GM23248 (cell line): ENCODE measurements at regions not wholly inside any gene's neighbourhood (a gene's known extent, or its start where the extent isn't known, plus 50 kb on each side); places are given as distances from the start of the nearest gene placed in this dataset.

Experiments used
- DNase-seq: peaks from one replicate; pipeline ENCODE4 v3.0.0-alpha.2; 2015
- H2AFZ ChIP-seq: fragments of 200-600 bp; sonication (generic); 2 replicates; pipeline ENCODE4 v1.6.1; 2016; ENCODE audit warnings: antibody characterized with exemption
- H3F3A ChIP-seq: fragments of 200-600 bp; sonication (generic); 2 replicates; pipeline ENCODE4 v1.6.1; 2016; ENCODE audit warnings: mild to moderate bottlenecking, antibody characterized with exemption, mixed run types; ENCODE audit not compliant: insufficient read depth
- H3K27ac ChIP-seq: fragments of 200-600 bp; sonication (generic); 2 replicates; pipeline ENCODE4 v1.5.1; 2016; ENCODE audit warnings: mild to moderate bottlenecking
- H3K27me3 ChIP-seq: fragments of 200-600 bp; sonication (generic); replicated peaks from 2 replicates; pipeline ENCODE4 v1.6.1; 2016; ENCODE audit warnings: mild to moderate bottlenecking; ENCODE audit not compliant: insufficient read depth
- H3K36me3 ChIP-seq: fragments of 200-600 bp; sonication (generic); 2 replicates; pipeline ENCODE4 v1.6.1; 2016; ENCODE audit warnings: low read depth, mild to moderate bottlenecking
- H3K4me1 ChIP-seq: fragments of 200-600 bp; sonication (generic); 2 replicates; pipeline ENCODE4 v1.6.1; 2016; ENCODE audit warnings: mild to moderate bottlenecking; ENCODE audit not compliant: insufficient read depth
- H3K4me2 ChIP-seq: fragments of 200-600 bp; sonication (generic); one replicate; pipeline ENCODE4 v1.6.1; 2016; ENCODE audit warnings: mild to moderate bottlenecking; ENCODE audit not compliant: unreplicated experiment
- H3K4me3 ChIP-seq: fragments of 200-600 bp; sonication (generic); 2 replicates; pipeline ENCODE4 v1.5.1; 2016; ENCODE audit warnings: mild to moderate bottlenecking
- H3K79me2 ChIP-seq: fragments of 200-600 bp; sonication (generic); 2 replicates; pipeline ENCODE4 v1.6.1; 2016; ENCODE audit warnings: mild to moderate bottlenecking; ENCODE audit not compliant: insufficient read depth
- H3K9ac ChIP-seq: fragments of 200-600 bp; sonication (generic); 2 replicates; pipeline ENCODE4 v1.6.1; 2016; ENCODE audit warnings: mild to moderate bottlenecking
- H3K9me2 ChIP-seq: fragments of 200-600 bp; sonication (generic); 2 replicates; pipeline ENCODE4 v1.6.1; 2016; ENCODE audit warnings: mixed run types, mild to moderate bottlenecking, moderate library complexity; ENCODE audit not compliant: insufficient read depth
- H3K9me3 ChIP-seq: fragments of 200-600 bp; sonication (generic); one replicate; pipeline ENCODE4 v1.6.1; 2017; ENCODE audit warnings: low read depth
- H4K20me1 ChIP-seq: fragments of 200-600 bp; sonication (generic); 2 replicates; pipeline ENCODE4 v1.6.0; 2016; ENCODE audit not compliant: insufficient read depth
- EZH2 ChIP-seq: fragments of 200-600 bp; sonication (generic); IDR thresholded peaks from 2 replicates; pipeline ENCODE4 v1.6.1; 2018; ENCODE audit warnings: antibody characterized with exemption, mild to moderate bottlenecking; ENCODE audit not compliant: insufficient read depth, poor library complexity, severe bottlenecking
- EZH2phosphoT487 ChIP-seq: fragments of 200-600 bp; sonication (generic); IDR thresholded peaks from 2 replicates; pipeline ENCODE4 v1.6.1; 2018; ENCODE audit warnings: antibody characterized with exemption, moderate library complexity, mild to moderate bottlenecking, low read depth; ENCODE audit not compliant: insufficient read depth
- WGBS, 2 experiments: methylation state at CpG; one replicate each; pipeline ENCODE4 v1.1.6; 2015 to 2017; ENCODE audit warnings: low lambda C conversion rate in 2 of 2, low coverage in 1 of 2; ENCODE audit errors: missing lambda C conversion rate in 2 of 2; 5-methylcytosine and 5-hydroxymethylcytosine counted together
- in situ Hi-C: fragments of 300-500 bp; cut with MboI; formaldehyde crosslinking; loops from 2 replicates; pipeline ENCODE4 v1.15.0; 2020

DNA sequence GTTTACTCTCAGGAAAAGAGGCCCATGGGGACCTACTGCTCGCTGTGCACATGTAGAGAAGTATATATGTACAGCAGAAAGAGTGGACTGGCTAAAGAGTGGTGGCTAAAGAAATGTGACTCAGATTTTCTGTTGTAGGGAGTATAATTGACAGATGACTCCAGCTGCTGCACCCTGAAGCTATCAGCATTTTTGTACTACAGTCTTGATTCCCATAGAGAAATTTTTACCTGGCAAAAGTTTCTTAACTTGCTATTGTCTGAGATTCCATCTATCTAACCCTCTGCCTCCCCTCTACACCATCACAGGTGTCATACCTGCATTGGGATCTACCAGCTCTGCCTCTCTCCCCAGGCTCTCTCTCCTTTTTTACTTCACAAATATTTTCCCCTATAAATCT is 296.0 kb upstream of the KYNU start:
- Histone ChIP-seq H3F3A (no peaks in the 10 kb centered on the region), H3K9me2 (no peaks in the 10 kb centered on the region), H3K27ac (no peak overlapping the region), H4K20me1 (no peaks in the 10 kb centered on the region), H3K9me3 (no peaks in the 10 kb centered on the region), H3K4me2 (no peak overlapping the region), H3K36me3 (no peaks in the 10 kb centered on the region), H3K4me1 (no peaks in the 10 kb centered on the region), H2AFZ (no peak overlapping the region), H3K4me3 (no peak overlapping the region), H3K27me3 (no peaks in the 10 kb centered on the region), H3K9ac (no peak overlapping the region), H3K79me2 (no peaks in the 10 kb centered on the region)
- DNase-seq: no peak
- TF ChIP-seq EZH2: no peak
- no peak for TF ChIP-seq EZH2phosphoT487
- in situ Hi-C loops: no loop called here
- 5 to 6% methylated on average over 1 of the region's 1 CpG for WGBS, 2 experiments

DNA sequence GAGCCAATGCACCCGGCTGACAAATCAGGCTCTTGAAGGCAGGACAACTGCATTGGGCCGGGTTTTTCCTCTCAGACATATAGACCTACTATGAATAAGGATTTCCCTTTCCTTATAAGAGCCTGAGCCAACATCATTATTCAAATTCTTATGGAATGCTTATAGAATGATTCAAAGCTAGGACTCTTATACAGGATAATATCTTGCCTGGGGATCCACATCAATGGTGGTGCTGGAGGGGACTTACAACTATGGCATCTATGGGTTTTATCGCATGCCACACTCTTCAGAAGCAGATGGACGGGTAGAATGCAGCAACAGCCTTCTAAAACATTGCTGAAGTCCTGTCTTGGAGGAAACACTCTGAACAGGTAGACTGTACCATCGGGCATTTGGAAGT is 296.8 kb upstream of the KYNU start:
- Histone ChIP-seq H4K20me1 (no peaks in the 10 kb centered on the region), H3K4me2 (no peak overlapping the region), H3K9me2 (no peaks in the 10 kb centered on the region), H3F3A (no peaks in the 10 kb centered on the region), H3K9ac (no peak overlapping the region), H3K27me3 (no peaks in the 10 kb centered on the region), H3K36me3 (no peaks in the 10 kb centered on the region), H3K4me3 (no peak overlapping the region), H3K27ac (no peak overlapping the region), H2AFZ (no peak overlapping the region), H3K79me2 (no peaks in the 10 kb centered on the region), H3K9me3 (no peaks in the 10 kb centered on the region), H3K4me1 (no peaks in the 10 kb centered on the region)
- in situ Hi-C loops: no loop called here
- DNase-seq: no peak
- 19 to 25% methylated on average over 5 of the region's 5 CpGs for WGBS, 2 experiments
- TF ChIP-seq EZH2 (no peak), EZH2phosphoT487 (no peak)

DNA sequence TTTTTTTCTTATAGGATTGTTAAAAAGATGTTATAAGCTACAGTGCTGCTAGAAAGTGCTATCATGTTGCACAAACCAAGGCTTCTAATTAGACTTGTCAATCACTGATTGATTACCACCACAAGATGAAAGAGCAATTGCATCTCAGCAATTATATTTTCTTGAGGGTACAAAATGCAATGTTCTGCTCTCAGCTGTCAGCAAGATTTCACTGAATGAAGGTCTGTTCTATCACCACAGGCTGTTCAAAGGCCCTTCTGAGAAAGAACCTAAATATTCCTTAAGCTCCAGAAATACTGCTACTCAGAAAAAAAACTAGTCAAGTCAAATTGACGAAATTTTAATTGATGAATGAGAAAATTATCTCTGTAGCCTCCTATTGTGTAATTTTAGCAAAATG is 301.9 kb upstream of the KYNU start:
- Histone ChIP-seq H2AFZ (no peak overlapping the region), H3K9me2 (no peaks in the 10 kb centered on the region), H3K4me3 (no peak overlapping the region), H3K27ac (no peak overlapping the region), H3K9ac (no peak overlapping the region), H3K27me3 (no peaks in the 10 kb centered on the region), H3F3A (no peaks in the 10 kb centered on the region), H3K79me2 (no peaks in the 10 kb centered on the region), H3K4me1 (no peaks in the 10 kb centered on the region), H3K4me2 (no peak overlapping the region), H3K9me3 (no peaks in the 10 kb centered on the region), H4K20me1 (no peaks in the 10 kb centered on the region), H3K36me3 (no peaks in the 10 kb centered on the region)
- TF ChIP-seq EZH2phosphoT487 (no peak), EZH2 (no peak)
- in situ Hi-C loops: no loop called here
- no peak for DNase-seq
- WGBS, 2 experiments: 0 to 3% methylated on average over 1 of the region's 1 CpG

DNA sequence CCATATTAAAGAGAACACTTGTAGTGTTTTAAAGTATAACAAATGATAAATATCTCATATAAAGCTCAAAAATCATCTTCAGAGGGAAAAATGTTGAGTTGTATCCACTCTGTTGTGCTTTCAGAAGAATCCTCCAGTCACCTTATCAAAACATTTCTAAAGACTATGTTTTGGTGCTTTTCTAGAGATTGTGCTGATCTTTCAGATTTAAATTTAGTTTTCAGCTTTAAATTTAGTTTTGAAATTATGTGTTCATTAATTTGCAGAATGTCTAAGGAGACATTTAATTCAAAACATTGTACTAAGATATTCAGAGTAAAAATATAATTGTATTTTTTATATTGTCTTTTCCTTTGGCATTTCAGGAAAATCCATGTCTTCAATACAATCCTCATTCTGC is 303.1 kb upstream of the KYNU start:
- no peaks in the 10 kb centered on the region for H3F3A ChIP-seq
- no peaks in the 10 kb centered on the region for H3K27me3 ChIP-seq
- H3K4me1 ChIP-seq: no peaks in the 10 kb centered on the region
- H3K27ac ChIP-seq: no peak overlapping the region
- in situ Hi-C loops: no loop called here
- DNase-seq: no peak
- no peaks in the 10 kb centered on the region for H3K9me2 ChIP-seq
- no peak overlapping the region for H2AFZ ChIP-seq
- no peaks in the 10 kb centered on the region for H3K36me3 ChIP-seq
- no peak overlapping the region for H3K4me2 ChIP-seq
- H4K20me1 ChIP-seq: no peaks in the 10 kb centered on the region
- H3K4me3 ChIP-seq: no peak overlapping the region
- no peaks in the 10 kb centered on the region for H3K79me2 ChIP-seq
- no peak overlapping the region for H3K9ac ChIP-seq
- H3K9me3 ChIP-seq: no peaks in the 10 kb centered on the region
- TF ChIP-seq EZH2: no peak
- TF ChIP-seq EZH2phosphoT487: no peak

DNA sequence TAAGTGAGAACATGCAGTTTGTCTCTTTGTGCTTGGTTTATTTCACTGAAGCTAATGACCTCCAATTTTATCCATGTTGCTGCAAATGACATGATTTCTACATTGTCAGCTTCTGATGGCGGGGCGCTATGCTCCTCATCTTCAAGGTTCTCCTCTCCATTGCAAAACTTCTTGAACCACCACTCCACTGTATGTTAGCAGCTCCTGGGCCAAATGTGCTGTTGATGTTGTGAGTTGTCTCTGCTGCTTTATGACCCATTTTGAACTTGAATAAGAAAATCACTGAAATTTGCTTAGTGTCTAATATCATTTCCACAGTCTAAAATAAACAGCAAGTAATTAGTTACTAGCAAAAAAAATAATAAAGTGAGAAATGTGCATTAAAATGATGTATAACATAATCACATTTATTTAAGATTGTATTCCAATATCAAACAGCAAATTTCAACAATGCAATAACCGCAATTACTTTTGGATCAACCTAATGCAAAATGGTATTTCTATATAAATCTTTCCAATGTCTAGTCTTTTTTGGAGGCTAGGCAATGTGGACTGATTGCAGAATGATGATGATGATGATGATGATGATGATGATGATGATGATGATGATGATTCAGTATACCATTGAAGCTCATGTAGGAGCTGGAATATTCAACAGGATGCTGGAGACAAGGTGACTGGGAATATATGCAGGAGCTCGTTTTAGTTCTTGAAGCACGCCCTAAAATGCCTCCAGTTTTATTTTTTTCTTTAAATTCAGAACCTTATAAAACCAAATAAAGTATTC is 304.9 kb upstream of the KYNU start:
- Histone ChIP-seq H4K20me1 (no peaks in the 10 kb centered on the region), H3F3A (no peaks in the 10 kb centered on the region), H3K9me2 (no peaks in the 10 kb centered on the region), H3K4me2 (no peak overlapping the region), H3K27me3 (no peaks in the 10 kb centered on the region), H3K9me3 (no peaks in the 10 kb centered on the region), H3K4me1 (no peaks in the 10 kb centered on the region), H3K4me3 (no peak overlapping the region), H3K9ac (no peak overlapping the region), H3K36me3 (no peaks in the 10 kb centered on the region), H2AFZ (no peak overlapping the region), H3K79me2 (no peaks in the 10 kb centered on the region), H3K27ac (no peak overlapping the region)
- in situ Hi-C loops: no loop called here
- TF ChIP-seq EZH2phosphoT487 (no peak), EZH2 (no peak)
- WGBS, 2 experiments: 34 to 47% methylated on average over 5 of the region's 5 CpGs
- no peak for DNase-seq
